ENCODE measurements at regions not wholly inside any gene's neighbourhood (a gene's known extent, or its start where the extent isn't known, plus 50 kb on each side); places are given as distances from the start of the nearest gene placed in this dataset.

DNA sequence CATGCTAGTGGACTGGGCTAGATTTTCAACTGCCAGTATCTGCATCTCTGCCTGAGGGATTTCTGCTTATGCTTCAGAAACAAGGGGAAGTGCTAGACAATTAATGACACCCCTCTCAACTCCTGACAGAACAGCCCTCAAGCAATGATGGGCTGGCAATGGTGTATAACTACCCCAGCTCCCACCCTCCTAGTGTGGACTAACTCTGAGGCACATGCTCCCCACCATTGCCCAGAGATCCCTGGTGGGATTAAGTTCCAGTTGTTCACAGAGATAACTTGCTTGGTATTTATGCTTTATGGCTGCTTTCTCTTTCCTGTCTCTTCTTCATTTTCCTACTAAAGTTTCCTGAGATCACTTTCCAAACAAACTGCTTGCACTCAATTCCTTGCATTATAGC is 113.5 kb downstream of the RPS24 start:
- Histone ChIP-seq H2AFZ (ENCODE audit: low read length) (no peak overlapping the region), H3K36me3 (ENCODE audit: insufficient read depth, low read length) (no peaks in the 10 kb centered on the region), H3K27me3 (ENCODE audit: insufficient read depth, low read length) (no peaks in the 10 kb centered on the region), H4K20me1 (ENCODE audit: insufficient read depth, low read length) (no peaks in the 10 kb centered on the region), H3K79me2 (ENCODE audit: insufficient read depth, low read length) (no peaks in the 10 kb centered on the region), H3K27ac (ENCODE audit: low read depth, low read length, poor library complexity, severe bottlenecking) (no peak overlapping the region), H3K4me2 (ENCODE audit: low read length) (no peak overlapping the region), H3K9me3 (ENCODE audit: low read length) (no peaks in the 10 kb centered on the region), H3K9ac (ENCODE audit: low read length) (no peak overlapping the region), H3F3A (ENCODE audit: insufficient read depth, low read length) (no peaks in the 10 kb centered on the region), H3K9me2 (ENCODE audit: low read depth, low read length) (no peaks in the 10 kb centered on the region), H3K4me1 (ENCODE audit: insufficient read depth, low read length, severe bottlenecking) (no peaks in the 10 kb centered on the region), H3K4me3 (ENCODE audit: low read depth, low read length, poor library complexity, severe bottlenecking) (no peak overlapping the region)
- no peak for TF ChIP-seq EZH2 (IDR thresholded peaks at IDR 0.05; ENCODE audit: borderline replicate concordance, low read length)
- TF ChIP-seq, protein P1, sequence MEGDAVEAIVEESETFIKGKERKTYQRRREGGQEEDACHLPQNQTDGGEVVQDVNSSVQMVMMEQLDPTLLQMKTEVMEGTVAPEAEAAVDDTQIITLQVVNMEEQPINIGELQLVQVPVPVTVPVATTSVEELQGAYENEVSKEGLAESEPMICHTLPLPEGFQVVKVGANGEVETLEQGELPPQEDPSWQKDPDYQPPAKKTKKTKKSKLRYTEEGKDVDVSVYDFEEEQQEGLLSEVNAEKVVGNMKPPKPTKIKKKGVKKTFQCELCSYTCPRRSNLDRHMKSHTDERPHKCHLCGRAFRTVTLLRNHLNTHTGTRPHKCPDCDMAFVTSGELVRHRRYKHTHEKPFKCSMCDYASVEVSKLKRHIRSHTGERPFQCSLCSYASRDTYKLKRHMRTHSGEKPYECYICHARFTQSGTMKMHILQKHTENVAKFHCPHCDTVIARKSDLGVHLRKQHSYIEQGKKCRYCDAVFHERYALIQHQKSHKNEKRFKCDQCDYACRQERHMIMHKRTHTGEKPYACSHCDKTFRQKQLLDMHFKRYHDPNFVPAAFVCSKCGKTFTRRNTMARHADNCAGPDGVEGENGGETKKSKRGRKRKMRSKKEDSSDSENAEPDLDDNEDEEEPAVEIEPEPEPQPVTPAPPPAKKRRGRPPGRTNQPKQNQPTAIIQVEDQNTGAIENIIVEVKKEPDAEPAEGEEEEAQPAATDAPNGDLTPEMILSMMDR (IDR thresholded peaks at IDR 0.05; ENCODE audit: low read length) = no peak

DNA sequence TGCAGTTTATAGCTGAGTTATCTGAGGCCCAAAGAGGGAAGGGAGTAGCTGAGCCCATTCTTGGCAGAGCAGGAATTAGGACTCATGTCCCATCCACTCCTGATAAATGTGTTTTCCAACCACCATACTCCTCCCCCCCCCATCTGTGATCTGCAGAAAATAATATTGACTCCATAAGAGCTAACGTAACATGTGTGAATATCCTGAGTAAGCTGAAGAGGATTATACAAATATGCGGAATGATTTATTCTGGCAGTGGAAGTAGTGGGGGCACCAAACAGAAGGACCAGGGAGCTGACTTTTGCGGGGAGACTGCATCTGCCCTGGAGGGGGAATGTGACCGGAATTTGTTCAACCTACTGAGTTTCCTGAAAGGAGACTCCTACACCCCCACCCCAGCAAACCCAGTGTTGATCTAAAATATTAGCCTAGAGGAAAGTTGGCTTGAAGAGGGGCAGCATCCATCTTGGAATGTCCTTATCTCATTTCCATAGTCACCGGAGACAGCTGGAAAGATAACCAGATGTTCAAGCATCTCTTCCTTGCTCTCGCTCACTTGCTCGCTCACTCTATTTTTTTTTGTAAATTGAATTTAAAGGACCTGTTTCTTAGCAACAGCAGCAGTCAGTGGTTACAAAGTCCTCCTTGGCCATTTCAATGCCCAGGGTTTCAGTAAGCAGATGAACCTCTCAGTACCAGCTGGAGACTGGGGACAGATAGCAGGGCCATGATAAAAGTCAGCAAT is 114.7 kb downstream of the RPS24 start:
- Histone ChIP-seq H3K9me2 (ENCODE audit: low read depth, low read length) (no peaks in the 10 kb centered on the region), H3K27me3 (ENCODE audit: insufficient read depth, low read length) (no peaks in the 10 kb centered on the region), H2AFZ (ENCODE audit: low read length) (no peak overlapping the region), H3F3A (ENCODE audit: insufficient read depth, low read length) (no peaks in the 10 kb centered on the region), H3K4me3 (ENCODE audit: low read depth, low read length, poor library complexity, severe bottlenecking) (no peak overlapping the region), H3K36me3 (ENCODE audit: insufficient read depth, low read length) (no peaks in the 10 kb centered on the region), H3K9me3 (ENCODE audit: low read length) (no peaks in the 10 kb centered on the region), H3K79me2 (ENCODE audit: insufficient read depth, low read length) (no peaks in the 10 kb centered on the region), H3K27ac (ENCODE audit: low read depth, low read length, poor library complexity, severe bottlenecking) (no peak overlapping the region), H3K4me2 (ENCODE audit: low read length) (no peak overlapping the region), H3K9ac (ENCODE audit: low read length) (no peak overlapping the region), H3K4me1 (ENCODE audit: insufficient read depth, low read length, severe bottlenecking) (no peaks in the 10 kb centered on the region), H4K20me1 (ENCODE audit: insufficient read depth, low read length) (no peaks in the 10 kb centered on the region)
- TF ChIP-seq EZH2 (IDR thresholded peaks at IDR 0.05; ENCODE audit: borderline replicate concordance, low read length) = no peak
- TF ChIP-seq, protein P1 (IDR thresholded peaks at IDR 0.05; ENCODE audit: low read length) = no peak

DNA sequence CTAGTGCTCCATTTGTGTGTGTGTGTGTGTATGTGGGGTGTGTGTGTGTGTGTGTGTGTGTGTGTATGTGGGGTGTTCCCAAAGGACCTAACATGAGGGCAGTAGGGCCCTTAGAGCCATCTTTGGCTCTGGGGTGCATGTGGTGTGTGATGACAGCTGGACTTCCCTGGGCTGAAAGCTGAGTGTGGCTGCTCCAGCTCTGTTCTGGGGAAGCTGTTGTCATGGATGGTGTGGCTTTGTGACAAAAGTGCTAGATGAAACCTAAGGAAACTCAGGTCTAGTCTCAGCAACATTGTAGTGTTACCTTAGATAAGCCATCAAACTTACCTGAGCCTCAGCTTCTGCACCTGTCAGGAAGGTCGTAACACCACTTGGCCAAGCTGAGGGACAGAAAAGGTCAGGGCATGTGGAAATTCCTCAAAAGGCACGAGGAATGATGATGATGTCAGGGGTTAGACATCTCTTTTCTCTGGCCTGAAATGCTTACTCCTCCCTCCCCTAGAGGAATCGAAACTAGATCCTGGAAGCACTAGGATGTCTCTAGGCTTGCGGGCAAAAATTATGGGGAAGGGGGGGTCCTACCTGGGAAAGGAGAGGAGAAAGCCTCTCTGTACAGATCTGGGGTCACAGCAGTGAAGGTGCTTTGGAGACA is 115.4 kb downstream of the RPS24 start:
- no peaks in the 10 kb centered on the region for H3K27me3 ChIP-seq (ENCODE audit: insufficient read depth, low read length)
- no peaks in the 10 kb centered on the region for H3K9me2 ChIP-seq (ENCODE audit: low read depth, low read length)
- H3K27ac ChIP-seq (ENCODE audit: low read depth, low read length, poor library complexity, severe bottlenecking) = no peak overlapping the region
- no peak overlapping the region for H3K9ac ChIP-seq (ENCODE audit: low read length)
- H3K4me3 ChIP-seq (ENCODE audit: low read depth, low read length, poor library complexity, severe bottlenecking) = no peak overlapping the region
- H4K20me1 ChIP-seq (ENCODE audit: insufficient read depth, low read length) = no peaks in the 10 kb centered on the region
- no peaks in the 10 kb centered on the region for H3K36me3 ChIP-seq (ENCODE audit: insufficient read depth, low read length)
- no peak overlapping the region for H2AFZ ChIP-seq (ENCODE audit: low read length)
- no peaks in the 10 kb centered on the region for H3F3A ChIP-seq (ENCODE audit: insufficient read depth, low read length)
- H3K9me3 ChIP-seq (ENCODE audit: low read length) = no peaks in the 10 kb centered on the region
- no peak overlapping the region for H3K4me2 ChIP-seq (ENCODE audit: low read length)
- TF ChIP-seq, protein P1 (IDR thresholded peaks at IDR 0.05; ENCODE audit: low read length) = no peak
- TF ChIP-seq EZH2 (IDR thresholded peaks at IDR 0.05; ENCODE audit: borderline replicate concordance, low read length) = no peak
- no peaks in the 10 kb centered on the region for H3K79me2 ChIP-seq (ENCODE audit: insufficient read depth, low read length)
- H3K4me1 ChIP-seq (ENCODE audit: insufficient read depth, low read length, severe bottlenecking) = no peaks in the 10 kb centered on the region
